RWPE2 (cell line): ENCODE measurements at regions not wholly inside any gene's neighbourhood (a gene's known extent, or its start where the extent isn't known, plus 50 kb on each side); places are given as distances from the start of the nearest gene placed in this dataset.

Experiments
- ATAC-seq: fragments of 200-7000 bp; cut with Tn5 transposase; 3 replicates; pipeline ENCODE4 v1.9.1; 2021; ENCODE audit warnings: low read depth
- DNase-seq: peaks from one replicate; pipeline ENCODE4 v3.0.0-alpha.2; 2020; ENCODE audit warnings: low spot score
- H3K27ac ChIP-seq: fragments of 450-650 bp; 2 replicates; pipeline ENCODE4 v1.5.1; 2017; ENCODE audit warnings: mild to moderate bottlenecking; ENCODE audit not compliant: poor library complexity, severe bottlenecking
- H3K27me3 ChIP-seq: fragments of 250-450 bp; sonication (Bioruptor Pico); 2 replicates; pipeline ENCODE4 v1.5.1; 2021; ENCODE audit warnings: mild to moderate bottlenecking, moderate library complexity; ENCODE audit not compliant: insufficient read depth, poor library complexity, severe bottlenecking
- H3K36me3 ChIP-seq: fragments of 250-450 bp; sonication (Bioruptor Pico); 2 replicates; pipeline ENCODE4 v1.5.1; 2020; ENCODE audit warnings: low read depth, mild to moderate bottlenecking, moderate library complexity
- H3K4me1 ChIP-seq: fragments of 250-450 bp; sonication (Bioruptor Pico); 2 replicates; pipeline ENCODE4 v1.5.1; 2021; ENCODE audit warnings: mild to moderate bottlenecking, moderate library complexity; ENCODE audit not compliant: insufficient read depth, poor library complexity, severe bottlenecking
- H3K4me3 ChIP-seq: fragments of 250-450 bp; sonication (Bioruptor Pico); 2 replicates; pipeline ENCODE4 v1.5.1; 2021; ENCODE audit warnings: mild to moderate bottlenecking, moderate library complexity; ENCODE audit not compliant: severe bottlenecking
- H3K9me3 ChIP-seq: fragments of 250-450 bp; sonication (Bioruptor Pico); 2 replicates; pipeline ENCODE4 v1.5.1; 2021; ENCODE audit warnings: mild to moderate bottlenecking, moderate library complexity; ENCODE audit not compliant: severe bottlenecking
- TF ChIP-seq, protein P1 (sequence below): fragments of 450-650 bp; IDR thresholded peaks from one replicate; pipeline ENCODE4 v1.5.1; 2017; ENCODE audit warnings: mild to moderate bottlenecking, moderate library complexity; ENCODE audit not compliant: poor library complexity, severe bottlenecking

GRCh38 chr14:23899788-23900187 lies 53.8 kb upstream of the DHRS4 start:
- DNase-seq (no peak), ATAC-seq (no peak)
- no peak overlapping the region for H3K4me3 ChIP-seq
- H3K27me3 ChIP-seq = no peaks in the 10 kb centered on the region
- no peaks in the 10 kb centered on the region for H3K36me3 ChIP-seq
- H3K9me3 ChIP-seq = no peaks in the 10 kb centered on the region
- no peaks in the 10 kb centered on the region for H3K4me1 ChIP-seq
- no peak overlapping the region for H3K27ac ChIP-seq
- TF ChIP-seq, protein P1, sequence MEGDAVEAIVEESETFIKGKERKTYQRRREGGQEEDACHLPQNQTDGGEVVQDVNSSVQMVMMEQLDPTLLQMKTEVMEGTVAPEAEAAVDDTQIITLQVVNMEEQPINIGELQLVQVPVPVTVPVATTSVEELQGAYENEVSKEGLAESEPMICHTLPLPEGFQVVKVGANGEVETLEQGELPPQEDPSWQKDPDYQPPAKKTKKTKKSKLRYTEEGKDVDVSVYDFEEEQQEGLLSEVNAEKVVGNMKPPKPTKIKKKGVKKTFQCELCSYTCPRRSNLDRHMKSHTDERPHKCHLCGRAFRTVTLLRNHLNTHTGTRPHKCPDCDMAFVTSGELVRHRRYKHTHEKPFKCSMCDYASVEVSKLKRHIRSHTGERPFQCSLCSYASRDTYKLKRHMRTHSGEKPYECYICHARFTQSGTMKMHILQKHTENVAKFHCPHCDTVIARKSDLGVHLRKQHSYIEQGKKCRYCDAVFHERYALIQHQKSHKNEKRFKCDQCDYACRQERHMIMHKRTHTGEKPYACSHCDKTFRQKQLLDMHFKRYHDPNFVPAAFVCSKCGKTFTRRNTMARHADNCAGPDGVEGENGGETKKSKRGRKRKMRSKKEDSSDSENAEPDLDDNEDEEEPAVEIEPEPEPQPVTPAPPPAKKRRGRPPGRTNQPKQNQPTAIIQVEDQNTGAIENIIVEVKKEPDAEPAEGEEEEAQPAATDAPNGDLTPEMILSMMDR = no peak

- DNase-seq (no peak), ATAC-seq (no peak)
- H3K4me1 ChIP-seq = no peaks in the 10 kb centered on the region
- H3K27ac ChIP-seq = no peak overlapping the region
- H3K36me3 ChIP-seq = no peaks in the 10 kb centered on the region
- peaks cover 6% of the 10 kb centered on the region for H3K27me3 ChIP-seq
- H3K4me3 ChIP-seq = no peak overlapping the region
- TF ChIP-seq, protein P1 = no peak
- no peaks in the 10 kb centered on the region for H3K9me3 ChIP-seq
Measured at GRCh38 chr14:23903442-23903841, 50.1 kb upstream of the DHRS4 start.
